IMR-90 (cell line): ENCODE measurements at regions not wholly inside any gene's neighbourhood (a gene's known extent, or its start where the extent isn't known, plus 50 kb on each side); places are given as distances from the start of the nearest gene placed in this dataset.

Source experiments
- CTCF ChIP-seq: conservative IDR thresholded peaks from 2 replicates; pipeline ENCODE4 v1.5.1; 2012; ENCODE audit warnings: mild to moderate bottlenecking, low read depth, low read length, improper control_type of control experiment
- POLR2A ChIP-seq: IDR thresholded peaks from 2 replicates; pipeline ENCODE4 v1.6.1; 2012; ENCODE audit warnings: mild to moderate bottlenecking, low read depth, low read length
- RAD21 ChIP-seq: IDR thresholded peaks from 2 replicates; pipeline ENCODE4 v1.6.1; 2012; ENCODE audit warnings: low read length, improper control_type of control experiment
- SMC3 ChIP-seq: fragments of 150-350 bp; IDR thresholded peaks from 2 replicates; pipeline ENCODE4 v1.6.1; 2016; ENCODE audit warnings: low read depth, mild to moderate bottlenecking, antibody characterized with exemption, low read length, moderate library complexity

- TF ChIP-seq SMC3: no peak
- TF ChIP-seq CTCF: no peak
- no peak for TF ChIP-seq RAD21
- TF ChIP-seq POLR2A: no peak
Measured at GRCh38 chr3:197427021-197427420, 128.6 kb upstream of the DLG1 start.
